Mesenchymal stem cell (in vitro differentiated cells and primary cell): ENCODE measurements at regions not wholly inside any gene's neighbourhood (a gene's known extent, or its start where the extent isn't known, plus 50 kb on each side); places are given as distances from the start of the nearest gene placed in this dataset.
A peak's percentile ranks its signal among the peaks of the same experiment; 100 is the strongest.

Experiments
- DNase-seq: peaks from one replicate; pipeline ENCODE4 v3.0.0-alpha.2; 2013
- H2AFZ ChIP-seq: one replicate; pipeline ENCODE4 v1.6.1; 2013; ENCODE audit warnings: low read depth, mild to moderate bottlenecking, control low read depth, inconsistent platforms, low read length, moderate library complexity
- H2AK5ac ChIP-seq: 2 replicates; pipeline ENCODE4 v1.6.1; 2013; ENCODE audit warnings: low read length, moderate library complexity, mild to moderate bottlenecking, inconsistent platforms; ENCODE audit not compliant: severe bottlenecking
- H2BK120ac ChIP-seq: one replicate; pipeline ENCODE4 v1.6.1; 2013; ENCODE audit warnings: low read depth, mild to moderate bottlenecking, inconsistent platforms, low read length, moderate library complexity
- H2BK12ac ChIP-seq, 2 experiments: one replicate each; pipeline ENCODE4 v1.6.1; 2013; ENCODE audit warnings: inconsistent platforms in 2 of 2, low read length in 2 of 2, mild to moderate bottlenecking in 2 of 2, moderate library complexity in 2 of 2, control low read depth in 1 of 2
- H2BK15ac ChIP-seq: one replicate; pipeline ENCODE4 v1.6.1; 2013; ENCODE audit warnings: mild to moderate bottlenecking, low read depth, inconsistent platforms; ENCODE audit not compliant: poor library complexity, severe bottlenecking
- H2BK5ac ChIP-seq: 2 replicates; pipeline ENCODE4 v1.6.1; 2013; ENCODE audit warnings: low read depth, mild to moderate bottlenecking, low read length, control low read depth, inconsistent platforms; ENCODE audit not compliant: poor library complexity, severe bottlenecking
- H3K14ac ChIP-seq, 2 experiments: one replicate each; pipeline ENCODE4 v1.6.1; 2013; ENCODE audit warnings: inconsistent platforms in 2 of 2, low read length in 2 of 2, control low read depth in 1 of 2, mild to moderate bottlenecking in 1 of 2, moderate library complexity in 1 of 2
- H3K18ac ChIP-seq, 2 experiments: one replicate each; pipeline ENCODE4 v1.6.1; 2013; ENCODE audit warnings: inconsistent platforms in 2 of 2, low read length in 2 of 2, control low read depth in 1 of 2, low read depth in 1 of 2, mild to moderate bottlenecking in 1 of 2
- H3K23ac ChIP-seq, 2 experiments: one replicate each; pipeline ENCODE4 v1.6.1; 2013; ENCODE audit warnings: inconsistent platforms in 2 of 2, low read length in 2 of 2, mild to moderate bottlenecking in 2 of 2, moderate library complexity in 2 of 2, control low read depth in 1 of 2
- H3K27ac ChIP-seq: 2 replicates; pipeline ENCODE4 v1.5.1; 2013; ENCODE audit warnings: mild to moderate bottlenecking, moderate library complexity, low read length, control low read depth, inconsistent platforms; ENCODE audit not compliant: poor library complexity, severe bottlenecking
- H3K27me3 ChIP-seq, 2 experiments: 2 replicates each; pipeline versions ENCODE4 v1.6.1 to v1.7.0; 2013; ENCODE audit warnings: low read length in 2 of 2, mild to moderate bottlenecking in 2 of 2, moderate library complexity in 2 of 2, control low read depth in 1 of 2, inconsistent platforms in 1 of 2; ENCODE audit not compliant: control insufficient read depth in 1 of 2, insufficient read depth in 1 of 2
- H3K36me3 ChIP-seq, 2 experiments: 2 replicates each; pipeline versions ENCODE4 v1.6.1 to v1.7.0; 2013; ENCODE audit warnings: low read length in 2 of 2, control low read depth in 1 of 2, inconsistent platforms in 1 of 2, low read depth in 1 of 2, mild to moderate bottlenecking in 1 of 2; ENCODE audit not compliant: insufficient read depth in 2 of 2, control insufficient read depth in 1 of 2
- H3K4ac ChIP-seq, 2 experiments: one replicate each; pipeline ENCODE4 v1.6.1; 2013; ENCODE audit warnings: inconsistent platforms in 2 of 2, low read length in 2 of 2, mild to moderate bottlenecking in 2 of 2, moderate library complexity in 2 of 2, control low read depth in 1 of 2, low read depth in 1 of 2
- H3K4me1 ChIP-seq: 2 replicates; pipeline ENCODE4 v1.6.1; 2013; ENCODE audit warnings: low read depth, low read length, control low read depth; ENCODE audit not compliant: control insufficient read depth, insufficient read depth
- H3K4me2 ChIP-seq: 2 replicates; pipeline ENCODE4 v1.6.1; 2013; ENCODE audit warnings: low read length, mild to moderate bottlenecking, inconsistent platforms; ENCODE audit not compliant: poor library complexity, severe bottlenecking
- H3K4me3 ChIP-seq, 2 experiments: 2 replicates each; pipeline versions ENCODE4 v1.5.1 to v1.7.0; 2013; ENCODE audit warnings: low read length in 2 of 2, mild to moderate bottlenecking in 2 of 2, control low read depth in 1 of 2, low read depth in 1 of 2; ENCODE audit not compliant: insufficient read depth in 1 of 2
- H3K79me1 ChIP-seq: replicated peaks from 2 replicates; pipeline ENCODE4 v1.6.1; 2013; ENCODE audit warnings: mild to moderate bottlenecking, control low read depth, low read length, inconsistent platforms; ENCODE audit not compliant: poor library complexity, severe bottlenecking
- H3K9ac ChIP-seq: 2 replicates; pipeline ENCODE4 v1.7.0; 2013; ENCODE audit warnings: mild to moderate bottlenecking, low read length, moderate library complexity
- H3K9me3 ChIP-seq: 2 replicates; pipeline ENCODE4 v1.7.0; 2013; ENCODE audit warnings: mild to moderate bottlenecking, low read length; ENCODE audit not compliant: control insufficient read depth
- H4K8ac ChIP-seq: one replicate; pipeline ENCODE4 v1.6.1; 2013; ENCODE audit warnings: inconsistent platforms, mild to moderate bottlenecking, low read length, moderate library complexity
- H4K91ac ChIP-seq: one replicate; pipeline ENCODE4 v1.6.1; 2013; ENCODE audit warnings: mild to moderate bottlenecking, low read length, inconsistent platforms
- WGBS: methylation state at CpG from one replicate; pipeline ENCODE4 v1.1.7; 2013; ENCODE audit warnings: mixed read lengths; 5-methylcytosine and 5-hydroxymethylcytosine counted together

DNA sequence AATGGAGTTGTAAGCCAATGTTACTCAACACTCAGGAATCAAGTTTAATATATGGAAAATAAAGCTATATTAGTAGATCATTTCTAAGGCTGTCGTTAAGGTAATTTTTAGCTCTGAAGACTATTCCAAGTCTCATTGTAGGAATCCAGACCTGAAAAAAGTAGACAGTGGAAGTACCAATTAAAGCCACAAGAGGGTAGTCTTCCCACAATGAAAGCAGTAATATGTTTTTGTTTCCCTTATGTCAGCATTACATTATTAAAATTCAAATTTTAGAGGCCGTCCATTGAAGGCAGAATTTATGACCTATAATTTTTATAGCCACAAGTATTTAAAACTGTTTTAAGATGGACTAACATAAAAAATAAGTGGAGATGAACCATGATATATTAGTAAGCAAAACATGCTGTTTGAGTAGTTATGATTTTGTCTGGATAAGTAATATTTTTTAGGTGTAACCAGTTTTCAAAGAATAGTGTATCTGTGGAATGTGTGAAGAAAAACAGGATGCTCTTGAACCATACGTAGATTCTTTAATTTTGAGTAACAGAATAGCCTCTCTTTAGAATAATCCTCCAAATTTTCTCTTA lies 372.6 kb upstream of the TECRL start:
- Histone ChIP-seq H3K9me3 (no peaks in the 10 kb centered on the region), H3K36me3 (no peaks in the 10 kb centered on the region), H4K91ac (no peak overlapping the region), H3K27me3 (no peaks in the 10 kb centered on the region), H3K4ac (no peak overlapping the region), H3K4me3 (no peak overlapping the region), H3K27ac (no peak overlapping the region), H3K14ac (no peak overlapping the region), H2AFZ (no peak overlapping the region), H4K8ac (no peak overlapping the region), H3K4me1 (no peaks in the 10 kb centered on the region), H2AK5ac (no peak overlapping the region), H3K9ac (no peak overlapping the region), H2BK5ac (no peak overlapping the region), H2BK15ac (no peak overlapping the region), H2BK12ac (no peak overlapping the region), H3K79me1 (no peaks in the 10 kb centered on the region), H3K4me2 (no peak overlapping the region), H3K23ac (no peak overlapping the region), H3K18ac (no peak overlapping the region), H2BK120ac (no peak overlapping the region)
- peak; percentile 42 for DNase-seq
- 0% methylated on average over 1 of the region's 3 CpGs for WGBS

DNA sequence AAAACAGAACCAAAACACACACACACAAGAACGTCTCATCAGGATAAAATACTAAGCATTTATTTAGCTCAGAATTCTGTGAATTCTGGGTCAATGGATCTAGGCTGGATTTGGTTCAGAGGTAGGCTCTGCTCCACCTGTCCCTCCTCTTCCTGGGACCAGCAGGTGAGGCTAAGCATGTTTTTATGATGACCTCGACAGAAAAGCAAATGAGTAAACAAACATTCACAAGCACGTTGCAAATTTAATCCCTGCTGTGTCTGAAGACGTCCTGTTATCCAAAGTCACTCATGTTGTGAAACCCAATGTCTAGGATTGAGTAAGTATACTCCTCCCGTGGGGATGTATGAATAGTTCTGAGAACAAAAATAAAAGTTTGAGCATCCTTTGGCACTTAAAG lies 371.4 kb upstream of the TECRL start:
- DNase-seq = no peak
- Histone ChIP-seq H3K27ac (no peak overlapping the region), H3K4me2 (no peak overlapping the region), H4K91ac (no peak overlapping the region), H3K4me1 (no peaks in the 10 kb centered on the region), H3K27me3 (no peaks in the 10 kb centered on the region), H2BK5ac (no peak overlapping the region), H2BK15ac (no peak overlapping the region), H3K14ac (no peak overlapping the region), H2BK120ac (no peak overlapping the region), H3K18ac (no peak overlapping the region), H3K36me3 (no peaks in the 10 kb centered on the region), H3K4me3 (no peak overlapping the region), H3K9me3 (no peaks in the 10 kb centered on the region), H2BK12ac (no peak overlapping the region), H2AK5ac (no peak overlapping the region), H4K8ac (no peak overlapping the region), H3K23ac (no peak overlapping the region), H3K9ac (no peak overlapping the region), H3K4ac (no peak overlapping the region), H2AFZ (no peak overlapping the region), H3K79me1 (no peaks in the 10 kb centered on the region)
- 24% methylated on average over 3 of the region's 5 CpGs for WGBS

DNA sequence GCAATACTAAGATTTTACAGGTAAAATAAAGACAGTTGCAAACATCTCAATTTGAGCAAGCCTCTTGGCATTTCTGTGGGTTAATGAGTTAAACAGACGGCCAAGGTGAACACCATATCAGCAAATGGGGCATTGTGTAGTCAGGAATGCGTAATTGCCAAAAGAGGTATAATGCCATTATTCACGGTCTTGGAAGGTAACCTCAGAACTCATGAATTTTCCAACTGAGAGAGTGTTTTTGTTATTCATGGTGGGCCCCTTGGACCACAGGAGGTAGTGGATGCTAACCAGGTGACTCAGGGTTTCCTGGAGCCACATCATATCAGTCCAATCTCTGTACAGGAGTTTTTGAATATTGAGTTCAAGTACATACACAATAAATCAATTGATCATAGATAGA lies 368.0 kb upstream of the TECRL start:
- H2BK120ac ChIP-seq = no peak overlapping the region
- H3K4me1 ChIP-seq = no peaks in the 10 kb centered on the region
- no peak overlapping the region for H3K9ac ChIP-seq
- no peaks in the 10 kb centered on the region for H3K79me1 ChIP-seq
- no peak overlapping the region for H3K23ac ChIP-seq
- H3K4me2 ChIP-seq = no peak overlapping the region
- H2BK12ac ChIP-seq = no peak overlapping the region
- DNase-seq = no peak
- no peak overlapping the region for H4K8ac ChIP-seq
- no peak overlapping the region for H3K27ac ChIP-seq
- no peak overlapping the region for H3K18ac ChIP-seq
- H2BK15ac ChIP-seq = no peak overlapping the region
- no peaks in the 10 kb centered on the region for H3K9me3 ChIP-seq
- no peaks in the 10 kb centered on the region for H3K27me3 ChIP-seq
- H3K14ac ChIP-seq = no peak overlapping the region
- H2BK5ac ChIP-seq = no peak overlapping the region
- no peak overlapping the region for H3K4ac ChIP-seq
- WGBS = 77% methylated on average over 3 of the region's 3 CpGs
- no peak overlapping the region for H2AK5ac ChIP-seq
- no peak overlapping the region for H4K91ac ChIP-seq
- H2AFZ ChIP-seq = no peak overlapping the region
- H3K4me3 ChIP-seq = no peak overlapping the region
- no peaks in the 10 kb centered on the region for H3K36me3 ChIP-seq

DNA sequence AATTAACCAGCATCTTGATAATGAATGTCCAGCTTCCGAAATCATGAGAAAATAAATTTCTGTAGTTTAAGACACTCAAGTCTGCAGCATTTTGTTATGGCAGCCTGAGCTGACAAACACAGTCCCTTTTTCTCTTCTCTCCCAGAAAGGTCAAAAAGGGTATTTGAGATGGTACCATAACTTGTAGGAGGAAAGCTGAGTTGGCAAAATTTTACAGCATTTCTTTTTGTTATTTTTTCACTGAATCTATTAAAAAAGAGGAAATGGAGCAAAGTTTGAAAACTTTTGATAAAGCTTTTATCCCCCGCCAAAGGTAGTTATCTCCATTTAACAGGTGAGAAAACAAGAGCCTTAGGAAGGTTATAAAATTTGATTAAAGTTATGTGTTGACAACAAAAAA lies 367.6 kb upstream of the TECRL start:
- no peak overlapping the region for H2BK15ac ChIP-seq
- no peak for DNase-seq
- no peak overlapping the region for H3K4ac ChIP-seq
- no peaks in the 10 kb centered on the region for H3K27me3 ChIP-seq
- no peak overlapping the region for H3K4me3 ChIP-seq
- H2BK12ac ChIP-seq = no peak overlapping the region
- H2AFZ ChIP-seq = no peak overlapping the region
- no peaks in the 10 kb centered on the region for H3K79me1 ChIP-seq
- no peak overlapping the region for H4K8ac ChIP-seq
- no peak overlapping the region for H2AK5ac ChIP-seq
- no peak overlapping the region for H3K4me2 ChIP-seq
- H3K14ac ChIP-seq = no peak overlapping the region
- WGBS = 92% methylated on average over 2 of the region's 2 CpGs
- H2BK5ac ChIP-seq = no peak overlapping the region
- H3K23ac ChIP-seq = no peak overlapping the region
- no peak overlapping the region for H3K18ac ChIP-seq
- H3K4me1 ChIP-seq = no peaks in the 10 kb centered on the region
- no peak overlapping the region for H3K27ac ChIP-seq
- no peak overlapping the region for H4K91ac ChIP-seq
- H3K9ac ChIP-seq = no peak overlapping the region
- no peak overlapping the region for H2BK120ac ChIP-seq
- H3K36me3 ChIP-seq = no peaks in the 10 kb centered on the region
- H3K9me3 ChIP-seq = no peaks in the 10 kb centered on the region
